HepG2 (cell line): ENCODE measurements at regions not wholly inside any gene's neighbourhood (a gene's known extent, or its start where the extent isn't known, plus 50 kb on each side); places are given as distances from the start of the nearest gene placed in this dataset.
A peak's percentile ranks its signal among the peaks of the same experiment; 100 is the strongest.

Experiments used
- HNRNPK ChIP-seq: fragments of 200-400 bp; formaldehyde crosslinking; IDR thresholded peaks from 2 replicates; pipeline ENCODE4 v1.6.1; 2018; ENCODE audit warnings: low read length, low read depth, moderate library complexity, mild to moderate bottlenecking; ENCODE audit not compliant: poor library complexity, severe bottlenecking
- POLR2AphosphoS5 ChIP-seq: IDR thresholded peaks from 2 replicates; pipeline ENCODE4 v1.6.1; 2012; ENCODE audit warnings: low read depth, low read length
- ZMYM3 ChIP-seq: sonication (generic); formaldehyde crosslinking; IDR thresholded peaks from 2 replicates; pipeline ENCODE4 v1.5.1; 2020; ENCODE audit warnings: mild to moderate bottlenecking, missing genetic modification reagents
- ZNF264 ChIP-seq: sonication (generic); formaldehyde crosslinking; IDR thresholded peaks from 2 replicates; pipeline ENCODE4 v1.4.0; 2020; ENCODE audit warnings: missing genetic modification reagents
- ZNF331 ChIP-seq: sonication (generic); formaldehyde crosslinking; IDR thresholded peaks from 2 replicates; pipeline ENCODE4 v1.4.0; 2020; ENCODE audit warnings: missing genetic modification reagents
- ZNF644 ChIP-seq: IDR thresholded peaks from 2 replicates; pipeline ENCODE4 v1.6.1; 2016; ENCODE audit warnings: low read depth
- TF ChIP-seq, protein P1 (sequence below): IDR thresholded peaks from 2 replicates; pipeline ENCODE4 v1.4.0; 2020; ENCODE audit warnings: mild to moderate bottlenecking, missing genetic modification reagents
- TF ChIP-seq, protein P2 (sequence below): sonication (generic); formaldehyde crosslinking; IDR thresholded peaks from 2 replicates; pipeline ENCODE4 v1.9.0; 2021; ENCODE audit warnings: missing genetic modification reagents, mild to moderate bottlenecking, borderline replicate concordance
- TF ChIP-seq, protein P3 (sequence below): sonication (generic); formaldehyde crosslinking; IDR thresholded peaks from 2 replicates; pipeline ENCODE4 v1.5.1; 2020; ENCODE audit warnings: missing genetic modification reagents, mild to moderate bottlenecking, borderline replicate concordance
- TF ChIP-seq, protein P4 (sequence below): sonication (generic); formaldehyde crosslinking; IDR thresholded peaks from 2 replicates; pipeline ENCODE4 v1.5.1; 2020; ENCODE audit warnings: mild to moderate bottlenecking, missing genetic modification reagents, moderate library complexity
- TF ChIP-seq, protein P5 (sequence below): sonication (generic); formaldehyde crosslinking; IDR thresholded peaks from 2 replicates; pipeline ENCODE4 v1.4.0; 2020; ENCODE audit warnings: missing genetic modification reagents, borderline replicate concordance
- TF ChIP-seq, protein P6 (sequence below): sonication (generic); formaldehyde crosslinking; IDR thresholded peaks from 2 replicates; pipeline ENCODE4 v1.4.0; 2020; ENCODE audit warnings: mild to moderate bottlenecking, missing genetic modification reagents

DNA sequence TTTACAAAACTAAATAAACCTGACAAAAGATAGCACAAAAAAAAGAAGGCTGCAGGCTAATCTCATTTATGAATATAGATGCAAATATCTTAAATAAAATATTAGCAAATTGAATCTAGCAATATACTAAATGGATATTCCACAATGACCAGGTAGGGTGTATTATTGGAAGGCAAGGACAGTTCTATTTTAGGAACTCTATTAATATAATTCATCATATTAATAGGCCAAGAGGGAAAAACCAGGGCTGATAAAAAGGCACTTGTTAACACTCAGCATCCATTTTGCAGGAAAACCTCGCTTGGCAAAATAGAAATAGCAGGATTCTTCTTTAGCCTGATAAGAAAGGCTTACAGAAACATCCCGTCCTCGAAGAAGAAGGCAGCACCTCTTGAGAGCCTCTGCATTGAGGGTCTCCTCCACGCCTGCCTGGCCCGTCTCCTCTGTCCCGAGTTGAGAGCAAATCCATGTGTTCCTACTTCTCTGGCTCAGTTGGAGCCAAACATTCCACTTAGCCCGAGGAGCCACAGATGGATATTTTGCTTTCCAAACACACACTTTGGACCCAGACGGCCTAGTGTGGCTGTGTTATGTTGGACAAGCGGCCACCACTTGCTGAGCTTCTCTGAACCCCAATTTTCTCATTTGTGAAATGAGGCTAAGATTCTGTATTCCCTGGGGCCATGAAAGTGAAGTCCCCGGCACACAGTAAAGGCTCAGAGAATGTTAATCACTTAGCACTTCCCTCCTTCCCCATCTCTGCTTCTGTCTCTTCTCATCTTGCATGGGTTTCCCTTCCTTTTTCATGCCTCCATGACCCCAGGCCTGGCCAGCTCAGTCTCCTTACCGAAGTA, 181.8 kb upstream of the MVB12B start (continued):
- TF ChIP-seq, protein P1, sequence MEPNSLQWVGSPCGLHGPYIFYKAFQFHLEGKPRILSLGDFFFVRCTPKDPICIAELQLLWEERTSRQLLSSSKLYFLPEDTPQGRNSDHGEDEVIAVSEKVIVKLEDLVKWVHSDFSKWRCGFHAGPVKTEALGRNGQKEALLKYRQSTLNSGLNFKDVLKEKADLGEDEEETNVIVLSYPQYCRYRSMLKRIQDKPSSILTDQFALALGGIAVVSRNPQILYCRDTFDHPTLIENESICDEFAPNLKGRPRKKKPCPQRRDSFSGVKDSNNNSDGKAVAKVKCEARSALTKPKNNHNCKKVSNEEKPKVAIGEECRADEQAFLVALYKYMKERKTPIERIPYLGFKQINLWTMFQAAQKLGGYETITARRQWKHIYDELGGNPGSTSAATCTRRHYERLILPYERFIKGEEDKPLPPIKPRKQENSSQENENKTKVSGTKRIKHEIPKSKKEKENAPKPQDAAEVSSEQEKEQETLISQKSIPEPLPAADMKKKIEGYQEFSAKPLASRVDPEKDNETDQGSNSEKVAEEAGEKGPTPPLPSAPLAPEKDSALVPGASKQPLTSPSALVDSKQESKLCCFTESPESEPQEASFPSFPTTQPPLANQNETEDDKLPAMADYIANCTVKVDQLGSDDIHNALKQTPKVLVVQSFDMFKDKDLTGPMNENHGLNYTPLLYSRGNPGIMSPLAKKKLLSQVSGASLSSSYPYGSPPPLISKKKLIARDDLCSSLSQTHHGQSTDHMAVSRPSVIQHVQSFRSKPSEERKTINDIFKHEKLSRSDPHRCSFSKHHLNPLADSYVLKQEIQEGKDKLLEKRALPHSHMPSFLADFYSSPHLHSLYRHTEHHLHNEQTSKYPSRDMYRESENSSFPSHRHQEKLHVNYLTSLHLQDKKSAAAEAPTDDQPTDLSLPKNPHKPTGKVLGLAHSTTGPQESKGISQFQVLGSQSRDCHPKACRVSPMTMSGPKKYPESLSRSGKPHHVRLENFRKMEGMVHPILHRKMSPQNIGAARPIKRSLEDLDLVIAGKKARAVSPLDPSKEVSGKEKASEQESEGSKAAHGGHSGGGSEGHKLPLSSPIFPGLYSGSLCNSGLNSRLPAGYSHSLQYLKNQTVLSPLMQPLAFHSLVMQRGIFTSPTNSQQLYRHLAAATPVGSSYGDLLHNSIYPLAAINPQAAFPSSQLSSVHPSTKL (CRISPR knock-in tag) = peak; percentile 49
- peak; percentile 74; the same call in 1 of the 2 replicates for TF ChIP-seq ZNF644
- 0 out of 2 replicates have a peak, but pooled peaks have one; percentile 35 for TF ChIP-seq ZNF264 (CRISPR knock-in tag)
- TF ChIP-seq, protein P2, sequence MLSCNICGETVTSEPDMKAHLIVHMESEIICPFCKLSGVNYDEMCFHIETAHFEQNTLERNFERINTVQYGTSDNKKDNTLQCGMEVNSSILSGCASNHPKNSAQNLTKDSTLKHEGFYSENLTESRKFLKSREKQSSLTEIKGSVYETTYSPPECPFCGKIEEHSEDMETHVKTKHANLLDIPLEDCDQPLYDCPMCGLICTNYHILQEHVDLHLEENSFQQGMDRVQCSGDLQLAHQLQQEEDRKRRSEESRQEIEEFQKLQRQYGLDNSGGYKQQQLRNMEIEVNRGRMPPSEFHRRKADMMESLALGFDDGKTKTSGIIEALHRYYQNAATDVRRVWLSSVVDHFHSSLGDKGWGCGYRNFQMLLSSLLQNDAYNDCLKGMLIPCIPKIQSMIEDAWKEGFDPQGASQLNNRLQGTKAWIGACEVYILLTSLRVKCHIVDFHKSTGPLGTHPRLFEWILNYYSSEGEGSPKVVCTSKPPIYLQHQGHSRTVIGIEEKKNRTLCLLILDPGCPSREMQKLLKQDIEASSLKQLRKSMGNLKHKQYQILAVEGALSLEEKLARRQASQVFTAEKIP (CRISPR knock-in tag) = no peak
- no peak for TF ChIP-seq POLR2AphosphoS5
- TF ChIP-seq, protein P3, sequence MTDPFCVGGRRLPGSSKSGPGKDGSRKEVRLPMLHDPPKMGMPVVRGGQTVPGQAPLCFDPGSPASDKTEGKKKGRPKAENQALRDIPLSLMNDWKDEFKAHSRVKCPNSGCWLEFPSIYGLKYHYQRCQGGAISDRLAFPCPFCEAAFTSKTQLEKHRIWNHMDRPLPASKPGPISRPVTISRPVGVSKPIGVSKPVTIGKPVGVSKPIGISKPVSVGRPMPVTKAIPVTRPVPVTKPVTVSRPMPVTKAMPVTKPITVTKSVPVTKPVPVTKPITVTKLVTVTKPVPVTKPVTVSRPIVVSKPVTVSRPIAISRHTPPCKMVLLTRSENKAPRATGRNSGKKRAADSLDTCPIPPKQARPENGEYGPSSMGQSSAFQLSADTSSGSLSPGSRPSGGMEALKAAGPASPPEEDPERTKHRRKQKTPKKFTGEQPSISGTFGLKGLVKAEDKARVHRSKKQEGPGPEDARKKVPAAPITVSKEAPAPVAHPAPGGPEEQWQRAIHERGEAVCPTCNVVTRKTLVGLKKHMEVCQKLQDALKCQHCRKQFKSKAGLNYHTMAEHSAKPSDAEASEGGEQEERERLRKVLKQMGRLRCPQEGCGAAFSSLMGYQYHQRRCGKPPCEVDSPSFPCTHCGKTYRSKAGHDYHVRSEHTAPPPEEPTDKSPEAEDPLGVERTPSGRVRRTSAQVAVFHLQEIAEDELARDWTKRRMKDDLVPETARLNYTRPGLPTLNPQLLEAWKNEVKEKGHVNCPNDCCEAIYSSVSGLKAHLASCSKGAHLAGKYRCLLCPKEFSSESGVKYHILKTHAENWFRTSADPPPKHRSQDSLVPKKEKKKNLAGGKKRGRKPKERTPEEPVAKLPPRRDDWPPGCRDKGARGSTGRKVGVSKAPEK (CRISPR knock-in tag) = no peak
- TF ChIP-seq HNRNPK = no peak
- peak; percentile 45; the same call in 1 of the 2 replicates for TF ChIP-seq ZMYM3 (CRISPR knock-in tag)
- TF ChIP-seq, protein P4, sequence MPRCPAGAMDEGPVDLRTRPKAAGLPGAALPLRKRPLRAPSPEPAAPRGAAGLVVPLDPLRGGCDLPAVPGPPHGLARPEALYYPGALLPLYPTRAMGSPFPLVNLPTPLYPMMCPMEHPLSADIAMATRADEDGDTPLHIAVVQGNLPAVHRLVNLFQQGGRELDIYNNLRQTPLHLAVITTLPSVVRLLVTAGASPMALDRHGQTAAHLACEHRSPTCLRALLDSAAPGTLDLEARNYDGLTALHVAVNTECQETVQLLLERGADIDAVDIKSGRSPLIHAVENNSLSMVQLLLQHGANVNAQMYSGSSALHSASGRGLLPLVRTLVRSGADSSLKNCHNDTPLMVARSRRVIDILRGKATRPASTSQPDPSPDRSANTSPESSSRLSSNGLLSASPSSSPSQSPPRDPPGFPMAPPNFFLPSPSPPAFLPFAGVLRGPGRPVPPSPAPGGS (CRISPR knock-in tag) = no peak
- TF ChIP-seq, protein P5, sequence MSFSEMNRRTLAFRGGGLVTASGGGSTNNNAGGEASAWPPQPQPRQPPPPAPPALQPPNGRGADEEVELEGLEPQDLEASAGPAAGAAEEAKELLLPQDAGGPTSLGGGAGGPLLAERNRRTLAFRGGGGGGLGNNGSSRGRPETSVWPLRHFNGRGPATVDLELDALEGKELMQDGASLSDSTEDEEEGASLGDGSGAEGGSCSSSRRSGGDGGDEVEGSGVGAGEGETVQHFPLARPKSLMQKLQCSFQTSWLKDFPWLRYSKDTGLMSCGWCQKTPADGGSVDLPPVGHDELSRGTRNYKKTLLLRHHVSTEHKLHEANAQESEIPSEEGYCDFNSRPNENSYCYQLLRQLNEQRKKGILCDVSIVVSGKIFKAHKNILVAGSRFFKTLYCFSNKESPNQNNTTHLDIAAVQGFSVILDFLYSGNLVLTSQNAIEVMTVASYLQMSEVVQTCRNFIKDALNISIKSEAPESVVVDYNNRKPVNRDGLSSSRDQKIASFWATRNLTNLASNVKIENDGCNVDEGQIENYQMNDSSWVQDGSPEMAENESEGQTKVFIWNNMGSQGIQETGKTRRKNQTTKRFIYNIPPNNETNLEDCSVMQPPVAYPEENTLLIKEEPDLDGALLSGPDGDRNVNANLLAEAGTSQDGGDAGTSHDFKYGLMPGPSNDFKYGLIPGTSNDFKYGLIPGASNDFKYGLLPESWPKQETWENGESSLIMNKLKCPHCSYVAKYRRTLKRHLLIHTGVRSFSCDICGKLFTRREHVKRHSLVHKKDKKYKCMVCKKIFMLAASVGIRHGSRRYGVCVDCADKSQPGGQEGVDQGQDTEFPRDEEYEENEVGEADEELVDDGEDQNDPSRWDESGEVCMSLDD (CRISPR knock-in tag) = peak; percentile 61; the same call in 1 of the 2 replicates
- TF ChIP-seq, protein P6, sequence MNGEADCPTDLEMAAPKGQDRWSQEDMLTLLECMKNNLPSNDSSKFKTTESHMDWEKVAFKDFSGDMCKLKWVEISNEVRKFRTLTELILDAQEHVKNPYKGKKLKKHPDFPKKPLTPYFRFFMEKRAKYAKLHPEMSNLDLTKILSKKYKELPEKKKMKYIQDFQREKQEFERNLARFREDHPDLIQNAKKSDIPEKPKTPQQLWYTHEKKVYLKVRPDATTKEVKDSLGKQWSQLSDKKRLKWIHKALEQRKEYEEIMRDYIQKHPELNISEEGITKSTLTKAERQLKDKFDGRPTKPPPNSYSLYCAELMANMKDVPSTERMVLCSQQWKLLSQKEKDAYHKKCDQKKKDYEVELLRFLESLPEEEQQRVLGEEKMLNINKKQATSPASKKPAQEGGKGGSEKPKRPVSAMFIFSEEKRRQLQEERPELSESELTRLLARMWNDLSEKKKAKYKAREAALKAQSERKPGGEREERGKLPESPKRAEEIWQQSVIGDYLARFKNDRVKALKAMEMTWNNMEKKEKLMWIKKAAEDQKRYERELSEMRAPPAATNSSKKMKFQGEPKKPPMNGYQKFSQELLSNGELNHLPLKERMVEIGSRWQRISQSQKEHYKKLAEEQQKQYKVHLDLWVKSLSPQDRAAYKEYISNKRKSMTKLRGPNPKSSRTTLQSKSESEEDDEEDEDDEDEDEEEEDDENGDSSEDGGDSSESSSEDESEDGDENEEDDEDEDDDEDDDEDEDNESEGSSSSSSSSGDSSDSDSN (CRISPR knock-in tag) = 0 out of 2 replicates have a peak, but pooled peaks have one; percentile 19
- TF ChIP-seq ZNF331 (CRISPR knock-in tag) = peak; percentile 49; the same call in 1 of the 2 replicates
